DND-41 (cell line): ENCODE measurements at regions not wholly inside any gene's neighbourhood (a gene's known extent, or its start where the extent isn't known, plus 50 kb on each side); places are given as distances from the start of the nearest gene placed in this dataset.

Experiments
- EZH2 ChIP-seq: IDR thresholded peaks from 3 replicates; pipeline ENCODE4 v1.6.1; 2012; ENCODE audit warnings: borderline replicate concordance, low read depth, mild to moderate bottlenecking, moderate library complexity, low read length, inconsistent platforms; ENCODE audit not compliant: severe bottlenecking
- TF ChIP-seq, protein P1 (sequence below): IDR thresholded peaks from 2 replicates; pipeline ENCODE4 v1.5.1; 2012; ENCODE audit warnings: borderline replicate concordance, low read length, moderate library complexity, mild to moderate bottlenecking; ENCODE audit not compliant: poor library complexity, severe bottlenecking; ENCODE audit errors: extremely low read depth

DNA sequence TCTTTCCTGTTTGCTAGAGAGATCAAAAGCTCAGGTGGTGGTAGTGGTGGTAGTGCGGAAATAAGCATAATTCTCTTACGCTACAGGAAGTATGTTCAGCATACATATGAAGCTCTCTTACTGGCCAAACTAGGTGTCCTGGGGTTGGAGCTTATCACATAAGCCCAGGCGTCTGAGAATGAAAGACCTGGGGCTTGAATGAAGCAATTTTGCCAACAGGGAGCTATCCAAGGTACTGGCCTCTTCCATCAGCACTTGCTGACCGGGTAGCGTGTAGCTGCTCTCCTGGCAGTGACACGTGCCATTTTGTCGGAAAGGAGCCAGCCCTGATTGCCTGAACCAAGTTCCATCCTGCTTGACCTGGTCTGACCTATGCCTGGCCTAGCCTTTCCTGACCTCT lies 65.9 kb upstream of the HPF1 start:
- TF ChIP-seq, protein P1, sequence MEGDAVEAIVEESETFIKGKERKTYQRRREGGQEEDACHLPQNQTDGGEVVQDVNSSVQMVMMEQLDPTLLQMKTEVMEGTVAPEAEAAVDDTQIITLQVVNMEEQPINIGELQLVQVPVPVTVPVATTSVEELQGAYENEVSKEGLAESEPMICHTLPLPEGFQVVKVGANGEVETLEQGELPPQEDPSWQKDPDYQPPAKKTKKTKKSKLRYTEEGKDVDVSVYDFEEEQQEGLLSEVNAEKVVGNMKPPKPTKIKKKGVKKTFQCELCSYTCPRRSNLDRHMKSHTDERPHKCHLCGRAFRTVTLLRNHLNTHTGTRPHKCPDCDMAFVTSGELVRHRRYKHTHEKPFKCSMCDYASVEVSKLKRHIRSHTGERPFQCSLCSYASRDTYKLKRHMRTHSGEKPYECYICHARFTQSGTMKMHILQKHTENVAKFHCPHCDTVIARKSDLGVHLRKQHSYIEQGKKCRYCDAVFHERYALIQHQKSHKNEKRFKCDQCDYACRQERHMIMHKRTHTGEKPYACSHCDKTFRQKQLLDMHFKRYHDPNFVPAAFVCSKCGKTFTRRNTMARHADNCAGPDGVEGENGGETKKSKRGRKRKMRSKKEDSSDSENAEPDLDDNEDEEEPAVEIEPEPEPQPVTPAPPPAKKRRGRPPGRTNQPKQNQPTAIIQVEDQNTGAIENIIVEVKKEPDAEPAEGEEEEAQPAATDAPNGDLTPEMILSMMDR = no peak
- no peak for TF ChIP-seq EZH2
